ENCODE measurements at regions not wholly inside any gene's neighbourhood (a gene's known extent, or its start where the extent isn't known, plus 50 kb on each side); places are given as distances from the start of the nearest gene placed in this dataset.
"Not testable (repeated sequence)": the region's sequence is repeated elsewhere in the genome, so short reads cannot be mapped to it uniquely, and the experiment has no call there.

DNA sequence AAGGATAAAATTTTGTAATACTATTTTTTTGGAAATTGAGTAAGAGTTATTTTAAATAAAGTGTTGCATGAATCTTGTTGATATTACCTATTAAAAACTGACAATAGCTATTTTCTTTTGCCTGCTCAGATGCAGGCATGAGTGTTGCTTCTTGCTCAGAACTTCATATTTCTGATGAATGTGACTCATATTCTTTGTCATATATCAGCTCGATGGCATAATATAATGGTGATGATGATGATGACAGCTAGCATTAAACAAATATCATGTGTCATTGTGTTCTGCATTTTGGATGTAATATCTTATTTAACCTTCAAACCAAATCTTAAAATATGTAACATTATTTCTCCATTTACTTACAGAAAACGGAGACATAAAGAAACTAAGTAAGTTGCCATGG, 605.5 kb upstream of the FOXG1 start:
- no peaks in the 10 kb centered on the region for H3K4me1 ChIP-seq
- H3K4me3 ChIP-seq, result no peak overlapping the region
- H3K27me3 ChIP-seq, result no peaks in the 10 kb centered on the region
- no peak overlapping the region for H3K27ac ChIP-seq
- H4K20me1 ChIP-seq, result no peaks in the 10 kb centered on the region
- H3K9ac ChIP-seq, result no peak overlapping the region
- peaks cover 3% of the 10 kb centered on the region; the same call in 1 of the 2 replicates for H3K9me3 ChIP-seq
- no peak overlapping the region for H3K4me2 ChIP-seq
- no peaks in the 10 kb centered on the region for H3K36me3 ChIP-seq
- no peak for TF ChIP-seq Cebpa-rat (IDR thresholded peaks at IDR 0.05)

GRCh38 chr14:28163233-28163632, 603.4 kb upstream of the FOXG1 start:
- H3K9me3 ChIP-seq, result peaks cover 3% of the 10 kb centered on the region; the same call in 1 of the 2 replicates
- H3K27me3 ChIP-seq, result no peaks in the 10 kb centered on the region
- no peak overlapping the region for H3K4me3 ChIP-seq
- no peak overlapping the region for H3K4me2 ChIP-seq
- no peaks in the 10 kb centered on the region for H3K36me3 ChIP-seq
- no peaks in the 10 kb centered on the region for H3K4me1 ChIP-seq
- TF ChIP-seq Cebpa-rat (IDR thresholded peaks at IDR 0.05), result no peak
- no peak overlapping the region for H3K27ac ChIP-seq
- H4K20me1 ChIP-seq, result no peaks in the 10 kb centered on the region
- H3K9ac ChIP-seq, result no peak overlapping the region

GRCh38 chr14:28163897-28164296, 602.7 kb upstream of the FOXG1 start:
- H3K4me3 ChIP-seq, result no peak overlapping the region

GRCh38 chr14:28187902-28188830, 578.4 kb upstream of the FOXG1 start:
- not testable (repeated sequence) for H3K27me3 ChIP-seq, H3K9ac ChIP-seq, H4K20me1 ChIP-seq, H3K27ac ChIP-seq, H3K4me3 ChIP-seq, H3K36me3 ChIP-seq, H3K4me2 ChIP-seq, H3K9me3 ChIP-seq, H3K4me1 ChIP-seq

More at GRCh38 chr14:28163897-28164296, 602.7 kb upstream of the FOXG1 start:
- no peaks in the 10 kb centered on the region for H3K27me3 ChIP-seq
- H3K9me3 ChIP-seq, result no peaks in the 10 kb centered on the region
- TF ChIP-seq Cebpa-rat (IDR thresholded peaks at IDR 0.05), result no peak
- no peaks in the 10 kb centered on the region for H3K36me3 ChIP-seq
- no peak overlapping the region for H3K4me2 ChIP-seq
- no peaks in the 10 kb centered on the region for H4K20me1 ChIP-seq
- H3K9ac ChIP-seq, result no peak overlapping the region
- H3K27ac ChIP-seq, result no peak overlapping the region
- no peaks in the 10 kb centered on the region for H3K4me1 ChIP-seq

- Histone ChIP-seq H3K4me2 (no peak overlapping the region), H3K4me3 (no peak overlapping the region), H3K36me3 (no peaks in the 10 kb centered on the region)
These were observed 569.7 kb upstream of the FOXG1 start for GRCh38 chr14:28196878-28197277.

DNA sequence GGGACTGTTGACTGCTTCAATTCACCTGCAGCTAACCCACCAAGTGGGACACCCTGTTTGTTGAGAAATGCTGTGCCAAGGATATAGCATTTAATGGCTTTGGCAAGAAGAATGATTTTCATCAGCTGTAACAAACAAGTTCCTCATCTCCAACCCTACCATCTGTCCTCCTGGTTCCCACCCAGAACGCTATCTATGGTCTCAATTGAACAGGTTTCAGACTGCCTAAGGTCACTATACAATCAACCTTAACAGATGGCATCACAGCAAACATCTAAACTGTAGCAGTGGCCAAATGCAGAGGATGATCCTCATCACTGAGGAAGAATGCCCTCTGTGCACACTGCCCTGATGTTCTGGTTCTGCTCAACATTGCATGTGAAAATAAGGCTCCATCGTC, 546.2 kb upstream of the FOXG1 start:
- H3K4me1 ChIP-seq, result no peaks in the 10 kb centered on the region
- no peak overlapping the region for H3K9ac ChIP-seq
- no peaks in the 10 kb centered on the region for H3K9me3 ChIP-seq
- no peak for TF ChIP-seq Cebpa-rat (IDR thresholded peaks at IDR 0.05)
- no peak overlapping the region for H3K4me3 ChIP-seq
- no peak overlapping the region for H3K4me2 ChIP-seq
- no peaks in the 10 kb centered on the region for H3K27me3 ChIP-seq
- no peaks in the 10 kb centered on the region for H3K36me3 ChIP-seq
- H4K20me1 ChIP-seq, result no peaks in the 10 kb centered on the region
- no peak overlapping the region for H3K27ac ChIP-seq

More at GRCh38 chr14:28196878-28197277, 569.7 kb upstream of the FOXG1 start:
- H3K9me3 ChIP-seq, result no peaks in the 10 kb centered on the region
- no peaks in the 10 kb centered on the region for H3K27me3 ChIP-seq
- H3K27ac ChIP-seq, result no peak overlapping the region
- no peaks in the 10 kb centered on the region for H3K4me1 ChIP-seq
- TF ChIP-seq Cebpa-rat (IDR thresholded peaks at IDR 0.05), result no peak
- H3K9ac ChIP-seq, result no peak overlapping the region
- no peaks in the 10 kb centered on the region for H4K20me1 ChIP-seq

DNA sequence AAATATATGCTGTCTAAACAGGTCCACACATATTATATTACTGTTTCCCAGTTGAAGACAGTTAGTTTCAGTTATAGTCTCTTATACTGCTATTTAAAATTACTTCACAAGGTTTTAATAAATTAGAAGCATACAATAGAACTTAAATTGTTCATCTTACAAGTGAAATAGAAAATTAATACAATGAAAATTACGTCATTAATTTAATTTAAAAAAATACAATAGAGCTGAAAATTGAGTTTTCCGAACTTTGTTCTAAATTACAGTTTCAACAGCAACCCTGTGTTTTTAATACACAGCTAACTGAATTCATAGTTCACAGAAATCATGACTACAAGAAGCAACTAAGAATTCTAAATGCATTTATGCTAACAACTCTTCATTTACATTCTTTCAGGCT, 525.7 kb upstream of the FOXG1 start:
- no peaks in the 10 kb centered on the region for H3K36me3 ChIP-seq
- H4K20me1 ChIP-seq, result no peaks in the 10 kb centered on the region
- no peak overlapping the region for H3K9ac ChIP-seq
- TF ChIP-seq Cebpa-rat (IDR thresholded peaks at IDR 0.05), result no peak
- H3K27ac ChIP-seq, result no peak overlapping the region
- H3K4me1 ChIP-seq, result no peaks in the 10 kb centered on the region
- H3K4me2 ChIP-seq, result no peak overlapping the region
- no peaks in the 10 kb centered on the region for H3K9me3 ChIP-seq
- H3K4me3 ChIP-seq, result no peak overlapping the region
- H3K27me3 ChIP-seq, result no peaks in the 10 kb centered on the region

DNA sequence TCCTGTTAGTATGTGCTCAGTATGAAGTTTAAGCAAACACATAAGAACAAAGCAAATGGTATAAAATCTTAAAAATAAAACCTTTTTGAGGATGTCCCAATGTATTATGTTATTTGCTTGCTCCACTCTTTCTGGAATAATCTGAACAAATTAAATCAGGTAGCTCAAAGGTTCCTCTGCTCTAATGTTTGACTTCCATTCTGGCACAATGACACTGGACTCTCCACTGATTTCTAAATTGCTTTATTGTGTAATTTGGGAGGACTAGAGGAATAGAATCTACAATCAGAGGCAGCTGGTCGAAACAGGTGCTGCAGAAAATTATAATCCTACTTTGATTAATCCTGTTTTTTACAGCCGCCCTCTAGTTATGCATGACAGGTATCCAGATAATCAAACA, 523.7 kb upstream of the FOXG1 start:
- H3K27me3 ChIP-seq, result no peaks in the 10 kb centered on the region
- H3K4me3 ChIP-seq, result no peak overlapping the region
- no peaks in the 10 kb centered on the region for H4K20me1 ChIP-seq
- no peaks in the 10 kb centered on the region for H3K4me1 ChIP-seq
- H3K4me2 ChIP-seq, result no peak overlapping the region
- no peak overlapping the region for H3K27ac ChIP-seq
- H3K9me3 ChIP-seq, result no peaks in the 10 kb centered on the region
- TF ChIP-seq Cebpa-rat (IDR thresholded peaks at IDR 0.05), result no peak
- no peaks in the 10 kb centered on the region for H3K36me3 ChIP-seq
- H3K9ac ChIP-seq, result no peak overlapping the region

DNA sequence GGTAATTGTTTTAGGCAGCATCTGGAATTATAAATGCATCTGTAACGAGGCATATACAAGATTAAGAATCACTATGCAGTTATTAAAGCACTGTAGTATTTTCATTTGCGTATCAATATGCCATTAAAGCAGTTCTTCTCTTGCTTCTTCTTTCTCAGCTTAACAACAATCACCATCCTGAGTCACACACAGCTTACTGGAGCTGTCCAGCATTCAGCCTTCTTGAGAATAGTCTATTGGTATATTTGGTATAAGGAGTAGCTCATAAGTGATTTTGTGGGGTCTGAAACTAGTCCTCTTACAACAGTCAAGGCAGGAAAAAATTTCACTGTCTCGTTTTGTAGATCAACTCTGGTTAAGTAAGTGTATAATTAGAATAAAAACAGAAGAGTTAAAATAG, 523.0 kb upstream of the FOXG1 start:
- no peak for TF ChIP-seq Cebpa-rat (IDR thresholded peaks at IDR 0.05)
- no peak overlapping the region for H3K4me3 ChIP-seq
- no peaks in the 10 kb centered on the region; the same call in 1 of the 2 replicates for H3K9me3 ChIP-seq
- H4K20me1 ChIP-seq, result no peaks in the 10 kb centered on the region
- no peaks in the 10 kb centered on the region for H3K36me3 ChIP-seq
- H3K27ac ChIP-seq, result no peak overlapping the region
- no peak overlapping the region for H3K4me2 ChIP-seq
- no peaks in the 10 kb centered on the region for H3K27me3 ChIP-seq
- H3K9ac ChIP-seq, result no peak overlapping the region
- no peaks in the 10 kb centered on the region for H3K4me1 ChIP-seq

DNA sequence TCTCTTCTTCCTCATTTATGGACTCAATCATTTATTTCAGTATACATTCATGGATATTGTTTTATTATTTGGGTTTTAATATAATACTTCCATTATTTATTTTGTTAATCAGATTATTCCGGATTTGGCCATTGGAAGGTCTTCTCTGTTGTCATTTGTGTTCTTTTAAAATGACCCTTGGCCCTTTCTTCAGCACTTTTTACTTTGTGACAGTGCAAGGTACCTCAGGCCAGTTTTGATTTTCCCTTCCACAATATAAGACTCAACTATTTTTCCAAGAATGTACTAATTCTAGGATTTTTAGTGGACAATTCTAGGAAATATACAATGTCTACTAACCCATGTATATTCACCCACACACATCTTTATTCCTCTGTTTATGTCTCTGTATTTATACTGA, 521.4 kb upstream of the FOXG1 start:
- no peaks in the 10 kb centered on the region; the same call in 1 of the 2 replicates for H3K9me3 ChIP-seq
- no peak overlapping the region for H3K27ac ChIP-seq
- H3K4me2 ChIP-seq, result no peak overlapping the region
- no peaks in the 10 kb centered on the region for H3K36me3 ChIP-seq
- TF ChIP-seq Cebpa-rat (IDR thresholded peaks at IDR 0.05), result no peak
- no peaks in the 10 kb centered on the region for H3K27me3 ChIP-seq
- H3K4me3 ChIP-seq, result no peak overlapping the region
- H4K20me1 ChIP-seq, result no peaks in the 10 kb centered on the region
- H3K9ac ChIP-seq, result no peak overlapping the region
- H3K4me1 ChIP-seq, result no peaks in the 10 kb centered on the region
